Prostate gland (tissue), 2 donors: ENCODE measurements at regions not wholly inside any gene's neighbourhood (a gene's known extent, or its start where the extent isn't known, plus 50 kb on each side); places are given as distances from the start of the nearest gene placed in this dataset.

ENCODE experiments used
- DNase-seq: peaks from one replicate; pipeline ENCODE4 v3.0.0-alpha.2; 2019; ENCODE audit warnings: low spot score
- H3K27ac ChIP-seq, 2 donors: fragments of 200-600 bp; sonication (generic); 2 replicates each; pipeline ENCODE4 v1.5.1; 2017 to 2019
- H3K27me3 ChIP-seq: fragments of 200-600 bp; sonication (generic); replicated peaks from 2 replicates; pipeline ENCODE4 v1.5.1; 2019; ENCODE audit not compliant: insufficient read depth
- H3K36me3 ChIP-seq, 2 donors: fragments of 200-600 bp; sonication (generic); 1 replicate in 1 of 2; 2 replicates in 1 of 2; pipeline versions ENCODE4 v1.5.1 to v1.8.1; 2017 to 2019
- H3K4me1 ChIP-seq: fragments of 200-600 bp; sonication (generic); replicated peaks from 2 replicates; pipeline ENCODE4 v1.5.1; 2019
- H3K4me3 ChIP-seq, 2 donors: fragments of 200-600 bp; sonication (generic); 2 replicates each; pipeline ENCODE4 v1.5.1; 2017 to 2019
- H3K9me3 ChIP-seq: fragments of 200-600 bp; sonication (generic); 2 replicates; pipeline ENCODE4 v1.5.1; 2017
- CTCF ChIP-seq, 4 experiments: fragments of 200-600 bp in 2 of 4; fragments of 450-650 bp in 2 of 4; sonication (generic) in 2 of 4; IDR thresholded peaks; 1 replicate in 3 of 4; 2 replicates in 1 of 4; pipeline ENCODE4 v1.5.1; 2016 to 2019; ENCODE audit warnings: antibody characterized with exemption in 4 of 4, mild to moderate bottlenecking in 2 of 4, moderate library complexity in 2 of 4
- POLR2A ChIP-seq: fragments of 450-650 bp; IDR thresholded peaks from one replicate; pipeline ENCODE4 v1.6.1; 2016; ENCODE audit warnings: antibody characterized with exemption, mild to moderate bottlenecking
- POLR2AphosphoS5 ChIP-seq: sonication (generic); formaldehyde crosslinking; IDR thresholded peaks from one replicate; pipeline ENCODE4 v1.6.1; 2017; ENCODE audit warnings: antibody characterized with exemption
- WGBS: methylation state at CpG from one replicate; pipeline ENCODE4 v1.1.5; 2018; 5-methylcytosine and 5-hydroxymethylcytosine counted together
- intact Hi-C: fragments of 100-400 bp; cut with DNase I; formaldehyde crosslinking; loops from one replicate; pipeline ENCODE4 v1.14.2; 2022

DNA sequence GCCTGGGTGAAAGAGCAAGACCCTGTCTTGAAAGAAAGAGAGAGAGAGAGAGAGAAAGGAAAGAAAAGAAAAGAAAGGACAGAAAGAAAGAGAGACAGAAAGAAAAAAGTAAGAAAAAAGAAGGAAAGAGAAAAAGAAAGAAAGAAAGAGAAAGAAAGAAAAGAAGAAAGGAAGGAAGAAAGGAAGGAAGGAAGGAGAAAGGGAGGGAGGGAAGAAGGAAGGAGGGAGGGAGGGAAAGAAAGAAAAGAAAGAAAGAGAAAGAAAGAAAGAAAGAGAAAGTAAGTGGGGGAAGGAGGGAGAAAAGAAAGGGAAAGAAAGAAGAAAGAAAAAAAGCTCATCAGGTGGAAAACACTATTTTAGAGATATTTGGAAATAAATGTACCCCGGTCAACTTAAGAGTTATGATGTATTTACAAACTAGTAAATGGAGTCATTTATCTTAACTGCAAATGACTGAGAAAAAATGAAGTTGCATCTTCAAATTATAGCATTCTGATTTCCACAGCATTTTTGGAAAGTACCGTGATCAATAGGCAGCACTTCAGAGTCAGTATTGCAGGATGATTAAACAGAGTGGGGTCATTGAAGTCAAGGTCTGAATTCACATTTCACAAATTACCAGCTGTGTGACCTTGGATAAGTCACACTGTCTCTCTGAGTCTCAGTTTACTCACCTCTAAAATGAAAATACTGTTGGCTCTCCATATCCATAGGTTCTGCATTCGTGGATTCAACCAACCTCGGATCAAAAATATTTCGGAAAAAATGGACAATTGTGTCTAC lies 64.1 kb upstream of the SMAD1 start:
- intact Hi-C loops: no loop called here
- WGBS: 91% methylated on average over 5 of the region's 5 CpGs
- H3K4me3 ChIP-seq: no peak overlapping the region

GRCh38 chr4:145414841-145415240 lies 66.8 kb upstream of the SMAD1 start:
- WGBS: 65% methylated on average over 1 of the region's 1 CpG
- Histone ChIP-seq H3K27ac (no peak overlapping the region), H3K4me3 (no peak overlapping the region), H3K27me3 (no peaks in the 10 kb centered on the region), H3K36me3 (no peaks in the 10 kb centered on the region), H3K9me3 (no peaks in the 10 kb centered on the region), H3K4me1 (no peaks in the 10 kb centered on the region)
- no peak for TF ChIP-seq POLR2A
- no peak for TF ChIP-seq CTCF (IDR thresholded peaks at IDR 0.05)
- TF ChIP-seq POLR2AphosphoS5: no peak
- intact Hi-C loops: no loop called here
- DNase-seq: no peak

More for the DNA sequence above, 64.1 kb upstream of the SMAD1 start:
- H3K27ac ChIP-seq: no peak overlapping the region
- H3K4me1 ChIP-seq: no peaks in the 10 kb centered on the region
- no peak for DNase-seq
- H3K27me3 ChIP-seq: no peaks in the 10 kb centered on the region
- TF ChIP-seq POLR2A (no peak), CTCF (IDR thresholded peaks at IDR 0.05) (no peak), POLR2AphosphoS5 (no peak)
- no peaks in the 10 kb centered on the region for H3K9me3 ChIP-seq
- H3K36me3 ChIP-seq: no peaks in the 10 kb centered on the region

- Histone ChIP-seq H3K27me3 (no peaks in the 10 kb centered on the region), H3K27ac (no peak overlapping the region), H3K36me3 (no peaks in the 10 kb centered on the region), H3K4me1 (no peaks in the 10 kb centered on the region), H3K4me3 (no peak overlapping the region), H3K9me3 (no peaks in the 10 kb centered on the region)
- intact Hi-C loops: no loop called here
- DNase-seq: no peak
- TF ChIP-seq CTCF (IDR thresholded peaks at IDR 0.05): no peak
- TF ChIP-seq POLR2AphosphoS5: no peak
- no peak for TF ChIP-seq POLR2A
- 88% methylated on average over 1 of the region's 1 CpG for WGBS
Observed at GRCh38 chr4:145414226-145414625, 67.4 kb upstream of the SMAD1 start.

- H3K36me3 ChIP-seq: no peaks in the 10 kb centered on the region
- no peak for TF ChIP-seq POLR2A
- TF ChIP-seq POLR2AphosphoS5: no peak
- no peak for TF ChIP-seq CTCF (IDR thresholded peaks at IDR 0.05)
- H3K4me1 ChIP-seq: no peaks in the 10 kb centered on the region
- no peaks in the 10 kb centered on the region for H3K27me3 ChIP-seq
- intact Hi-C loops: no loop called here
- no peak overlapping the region for H3K4me3 ChIP-seq
- no peak overlapping the region for H3K27ac ChIP-seq
- no peaks in the 10 kb centered on the region for H3K9me3 ChIP-seq
- no peak for DNase-seq
Observed at GRCh38 chr4:145406970-145407369, 74.7 kb upstream of the SMAD1 start.

- DNase-seq: no peak
- WGBS: 55% methylated on average over 3 of the region's 3 CpGs
- intact Hi-C loops: no loop called here
- Histone ChIP-seq H3K36me3 (no peaks in the 10 kb centered on the region), H3K4me3 (no peak overlapping the region), H3K4me1 (no peaks in the 10 kb centered on the region), H3K9me3 (no peaks in the 10 kb centered on the region), H3K27ac (no peak overlapping the region), H3K27me3 (no peaks in the 10 kb centered on the region)
- TF ChIP-seq POLR2A: no peak
- TF ChIP-seq CTCF (IDR thresholded peaks at IDR 0.05): no peak
- no peak for TF ChIP-seq POLR2AphosphoS5
Observed at GRCh38 chr4:145404761-145405160, 76.9 kb upstream of the SMAD1 start.
